MM.1S (cell line): ENCODE measurements at regions not wholly inside any gene's neighbourhood (a gene's known extent, or its start where the extent isn't known, plus 50 kb on each side); places are given as distances from the start of the nearest gene placed in this dataset.
A peak's percentile ranks its signal among the peaks of the same experiment; 100 is the strongest.

Source experiments
- DNase-seq: peaks from one replicate; pipeline ENCODE4 v3.0.0-alpha.2; 2015
- H2AFZ ChIP-seq: fragments of 300-600 bp; sonication (generic); 2 replicates; pipeline ENCODE4 v1.6.0; 2016; ENCODE audit warnings: antibody characterized with exemption, low read length
- H3F3A ChIP-seq: fragments of 300-600 bp; sonication (generic); 2 replicates; pipeline ENCODE4 v1.6.1; 2016; ENCODE audit warnings: mild to moderate bottlenecking, antibody characterized with exemption, low read length, moderate library complexity, mixed read lengths; ENCODE audit not compliant: insufficient read depth
- H3K27ac ChIP-seq: fragments of 300-600 bp; sonication (generic); 2 replicates; pipeline ENCODE4 v1.5.1; 2016; ENCODE audit warnings: mild to moderate bottlenecking, low read length
- H3K27me3 ChIP-seq: fragments of 300-600 bp; sonication (generic); replicated peaks from 2 replicates; pipeline ENCODE4 v1.6.0; 2016; ENCODE audit warnings: low read length; ENCODE audit not compliant: insufficient read depth
- H3K36me3 ChIP-seq: fragments of 300-600 bp; sonication (generic); replicated peaks from 2 replicates; pipeline ENCODE4 v1.6.1; 2016; ENCODE audit warnings: mild to moderate bottlenecking, low read length, mixed read lengths; ENCODE audit not compliant: insufficient read depth
- H3K4me1 ChIP-seq: fragments of 300-600 bp; sonication (generic); 2 replicates; pipeline ENCODE4 v1.6.1; 2016; ENCODE audit warnings: low read length, mixed read lengths
- H3K4me2 ChIP-seq: fragments of 300-600 bp; sonication (generic); 2 replicates; pipeline ENCODE4 v1.6.0; 2016; ENCODE audit warnings: low read depth, low read length
- H3K4me3 ChIP-seq: fragments of 300-600 bp; sonication (generic); 2 replicates; pipeline ENCODE4 v1.5.1; 2016; ENCODE audit warnings: low read length, mixed read lengths
- H3K79me2 ChIP-seq: fragments of 300-600 bp; sonication (generic); 2 replicates; pipeline ENCODE4 v1.6.1; 2016; ENCODE audit warnings: mixed run types, low read length, mixed read lengths
- H3K9ac ChIP-seq: fragments of 300-600 bp; sonication (generic); 2 replicates; pipeline ENCODE4 v1.6.1; 2016; ENCODE audit warnings: low read length, mixed read lengths
- H3K9me2 ChIP-seq: fragments of 300-600 bp; sonication (generic); replicated peaks from 2 replicates; pipeline ENCODE4 v1.6.1; 2016; ENCODE audit warnings: mild to moderate bottlenecking, low read length, mixed read lengths; ENCODE audit not compliant: insufficient read depth
- H3K9me3 ChIP-seq: fragments of 300-600 bp; sonication (generic); replicated peaks from 2 replicates; pipeline ENCODE4 v1.6.1; 2016; ENCODE audit warnings: mild to moderate bottlenecking, low read length, mixed read lengths; ENCODE audit not compliant: insufficient read depth
- H4K20me1 ChIP-seq: fragments of 300-600 bp; sonication (generic); 2 replicates; pipeline ENCODE4 v1.6.1; 2016; ENCODE audit warnings: mild to moderate bottlenecking, low read length, moderate library complexity, mixed read lengths; ENCODE audit not compliant: insufficient read depth
- CTCF ChIP-seq: fragments of 300-600 bp; sonication (generic); IDR thresholded peaks from 2 replicates; pipeline ENCODE4 v1.5.1; 2016; ENCODE audit warnings: antibody characterized with exemption, low read length, mixed read lengths
- EZH2 ChIP-seq: fragments of 300-600 bp; sonication (generic); optimal IDR thresholded peaks from 2 replicates; pipeline ENCODE3; 2017; ENCODE audit warnings: low read depth, mild to moderate bottlenecking, antibody characterized with exemption, low read length, mixed read lengths
- EZH2phosphoT487 ChIP-seq: fragments of 300-600 bp; sonication (generic); IDR thresholded peaks from 2 replicates; pipeline ENCODE4 v1.6.1; 2018; ENCODE audit warnings: antibody characterized with exemption, low read length

- Histone ChIP-seq H3K9ac (no peak overlapping the region), H3K4me2 (0 out of 2 replicates have a peak overlapping the region, but pooled peaks have one; percentile 19), H3K27ac (no peak overlapping the region), H3K4me3 (no peak overlapping the region), H3K9me2 (no peaks in the 10 kb centered on the region), H2AFZ (no peak overlapping the region), H3K4me1 (peaks cover 12% of the 10 kb centered on the region), H3K27me3 (no peaks in the 10 kb centered on the region), H3K36me3 (no peaks in the 10 kb centered on the region), H3F3A (no peaks in the 10 kb centered on the region), H3K79me2 (no peaks in the 10 kb centered on the region), H3K9me3 (no peaks in the 10 kb centered on the region), H4K20me1 (no peaks in the 10 kb centered on the region)
- TF ChIP-seq CTCF (no peak), EZH2phosphoT487 (no peak), EZH2 (no peak)
- DNase-seq = peak; percentile 41
Measured at GRCh38 chr1:220409771-220410595, 118.0 kb upstream of the MARK1 start.

- Histone ChIP-seq H3F3A (no peaks in the 10 kb centered on the region), H3K4me2 (no peak overlapping the region), H3K4me1 (peaks cover 18% of the 10 kb centered on the region), H3K27me3 (no peaks in the 10 kb centered on the region), H4K20me1 (no peaks in the 10 kb centered on the region), H3K4me3 (no peak overlapping the region), H3K36me3 (no peaks in the 10 kb centered on the region), H3K27ac (no peak overlapping the region), H3K9me3 (no peaks in the 10 kb centered on the region), H3K9me2 (no peaks in the 10 kb centered on the region), H2AFZ (no peak overlapping the region), H3K9ac (no peak overlapping the region), H3K79me2 (no peaks in the 10 kb centered on the region)
- TF ChIP-seq CTCF (no peak), EZH2 (no peak), EZH2phosphoT487 (no peak)
- peak; percentile 3 for DNase-seq
Measured at GRCh38 chr1:220407191-220407590, 120.7 kb upstream of the MARK1 start.

- Histone ChIP-seq H3K9me2 (no peaks in the 10 kb centered on the region), H2AFZ (no peak overlapping the region), H3K27ac (no peak overlapping the region), H4K20me1 (no peaks in the 10 kb centered on the region), H3F3A (no peaks in the 10 kb centered on the region), H3K36me3 (no peaks in the 10 kb centered on the region), H3K79me2 (no peaks in the 10 kb centered on the region), H3K4me3 (no peak overlapping the region), H3K9ac (no peak overlapping the region), H3K27me3 (no peaks in the 10 kb centered on the region), H3K4me1 (no peaks in the 10 kb centered on the region), H3K4me2 (no peak overlapping the region), H3K9me3 (no peaks in the 10 kb centered on the region)
- TF ChIP-seq EZH2phosphoT487 (no peak), EZH2 (no peak), CTCF (no peak)
- DNase-seq = no peak
Measured at GRCh38 chr1:220398238-220398637, 126.0 kb upstream of the RAB3GAP2 start.
